A204.1 (cell line): ENCODE measurements at regions not wholly inside any gene's neighbourhood (a gene's known extent, or its start where the extent isn't known, plus 50 kb on each side); places are given as distances from the start of the nearest gene placed in this dataset.
"Not testable (repeated sequence)": the region's sequence is repeated elsewhere in the genome, so short reads cannot be mapped to it uniquely, and the experiment has no call there.

ENCODE experiments used
- FAIRE-seq: peaks from 2 replicates; lab custom pipeline; 2012; peaks lifted over from hg19 to GRCh38; lab: Jason Lieb, UNC

DNA sequence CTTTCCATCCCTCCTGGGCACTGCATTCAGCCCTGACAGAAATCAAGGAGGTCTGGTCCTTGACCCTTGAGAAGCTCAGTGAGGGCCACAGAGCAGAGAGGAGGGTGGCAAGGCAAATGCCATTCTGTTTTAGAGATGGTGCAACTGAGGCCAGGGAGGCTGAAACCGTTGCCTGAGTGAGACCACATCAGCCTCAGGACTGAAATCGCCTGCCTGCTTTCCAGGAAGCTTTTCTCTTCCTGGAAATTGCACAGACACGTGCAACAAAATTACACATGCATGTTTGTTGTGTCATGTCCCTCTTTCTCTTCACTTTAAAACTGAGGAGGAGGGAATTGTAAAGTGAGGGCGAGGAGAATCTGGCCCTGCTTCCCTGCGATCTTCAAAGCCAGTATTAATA is 113.7 kb upstream of the PDE10A start:
- no peak for FAIRE-seq

- no peak for FAIRE-seq
Observed at GRCh38 chr6:165775721-165776120, 112.7 kb upstream of the PDE10A start.

DNA sequence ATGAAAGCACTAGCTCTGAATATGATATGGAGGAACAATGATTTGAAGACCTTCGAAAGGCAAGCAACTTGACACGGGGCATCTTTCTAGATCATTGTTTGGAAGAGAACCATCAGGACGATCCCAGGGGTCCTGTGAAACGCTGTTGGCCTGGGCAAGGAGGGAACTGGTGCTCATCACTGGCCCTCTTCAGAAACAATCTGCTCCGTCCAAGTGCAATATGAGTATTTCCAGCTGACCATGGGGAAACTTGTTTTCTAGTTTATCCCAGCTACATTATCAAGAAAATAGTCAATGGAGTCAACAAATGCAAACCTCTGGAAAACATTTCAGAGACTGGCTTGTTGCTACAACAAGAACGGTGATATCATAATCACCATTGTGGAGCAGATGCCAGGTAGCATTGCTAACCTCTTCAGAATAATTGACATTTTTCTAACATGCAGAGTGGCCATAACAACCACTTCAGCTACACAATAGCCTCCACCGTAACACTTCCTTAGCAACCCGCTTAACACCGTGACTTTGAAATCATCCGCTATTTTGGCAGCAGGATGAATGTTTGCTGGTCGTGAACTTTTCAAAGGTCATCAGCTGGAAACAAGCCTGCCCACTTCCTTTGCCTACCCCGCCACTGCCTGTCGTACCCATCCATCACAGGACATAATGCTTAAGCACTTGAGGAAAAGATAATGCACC is 112.0 kb upstream of the PDE10A start:
- no peak for FAIRE-seq

- FAIRE-seq, result no peak
Observed at GRCh38 chr6:165770397-165771082, 107.5 kb upstream of the PDE10A start.

DNA sequence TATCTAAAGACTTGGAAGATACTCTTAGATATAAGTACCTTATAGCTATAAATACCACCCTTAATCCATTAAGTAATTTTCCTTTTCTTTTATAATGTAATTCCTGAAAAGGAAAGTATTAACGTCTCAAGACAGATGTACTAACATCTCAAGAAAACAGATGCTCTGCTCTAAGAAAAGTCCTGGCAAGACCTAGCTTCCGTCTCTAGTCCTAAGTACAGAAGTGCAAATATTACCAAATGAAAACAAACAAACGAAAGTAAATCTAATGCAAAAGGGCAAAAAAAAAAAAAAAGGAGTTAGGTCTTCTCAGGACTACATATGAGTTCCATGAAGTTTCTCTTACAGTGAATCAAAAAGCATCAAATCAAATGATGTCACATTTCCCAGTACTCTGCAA is 106.8 kb upstream of the PDE10A start:
- FAIRE-seq, result no peak

- no peak for FAIRE-seq
Observed at GRCh38 chr6:165769401-165769800, 106.4 kb upstream of the PDE10A start.

GRCh38 chr6:165768961-165769360 is 105.9 kb upstream of the PDE10A start:
- FAIRE-seq, result no peak

GRCh38 chr6:165767228-165767627 is 104.2 kb upstream of the PDE10A start:
- no peak for FAIRE-seq

DNA sequence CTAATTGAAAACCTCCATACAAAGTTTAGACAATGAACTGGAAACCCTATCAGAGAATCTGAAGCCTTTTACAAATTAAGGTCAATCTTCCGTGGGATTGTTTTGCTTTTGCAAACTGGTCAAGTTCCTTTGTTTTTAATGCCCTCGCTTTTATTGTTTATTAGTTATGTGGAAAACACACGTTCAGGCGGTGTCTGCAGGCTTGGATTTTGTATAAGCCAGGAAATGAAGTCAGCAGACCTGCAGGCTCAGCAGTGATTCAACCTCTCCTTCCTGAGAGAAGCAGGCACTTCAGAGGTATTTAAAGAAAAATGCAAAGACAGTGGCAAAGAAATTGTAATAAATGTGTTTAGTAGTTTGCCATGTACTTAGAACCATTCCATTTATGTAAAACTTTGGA is 103.4 kb upstream of the PDE10A start:
- no peak for FAIRE-seq

GRCh38 chr6:165766026-165766425 is 103.0 kb upstream of the PDE10A start:
- FAIRE-seq, result no peak

- FAIRE-seq, result not testable (repeated sequence)
Observed at GRCh38 chr6:165765256-165765655, 102.2 kb upstream of the PDE10A start.

- no peak for FAIRE-seq
Observed at GRCh38 chr6:165762876-165763275, 99.8 kb upstream of the PDE10A start.

DNA sequence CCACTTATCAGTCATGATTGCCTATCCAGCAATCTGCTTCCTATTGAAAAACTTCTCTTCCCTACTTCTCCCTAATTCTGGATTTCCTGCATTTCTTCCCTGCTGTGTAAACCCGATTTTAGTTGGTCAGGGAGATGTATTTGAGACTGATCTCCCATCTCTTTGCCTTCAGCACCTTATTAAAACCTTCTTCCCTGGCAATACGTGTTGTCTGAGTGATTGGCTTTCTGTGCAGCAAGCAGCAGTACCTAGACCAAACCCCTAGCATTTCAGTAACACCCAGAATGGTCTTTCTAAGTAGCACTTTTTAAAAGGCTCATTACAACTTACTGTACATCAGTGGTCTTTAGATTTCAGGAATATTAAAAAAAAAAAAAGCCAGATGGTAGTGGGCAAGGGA is 99.1 kb upstream of the PDE10A start:
- FAIRE-seq, result no peak

DNA sequence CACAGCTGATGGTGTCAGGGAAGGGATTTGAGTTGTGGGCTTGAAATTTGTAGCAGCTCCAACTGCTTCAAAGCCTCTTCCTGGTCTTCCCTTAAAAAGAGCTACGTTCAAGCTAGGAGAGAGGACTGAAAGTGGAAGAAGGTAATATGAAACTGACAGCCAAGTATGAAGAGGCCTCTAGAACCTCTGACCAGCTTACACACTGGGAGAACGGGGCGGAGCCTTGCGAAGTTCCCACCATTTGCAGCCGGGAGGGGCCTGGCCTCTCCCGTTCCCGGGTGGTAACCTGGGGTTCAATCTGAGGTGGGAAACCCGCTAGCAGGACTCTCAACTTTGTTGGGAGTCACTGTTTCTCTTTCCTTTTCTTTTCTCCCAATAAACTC is 97.8 kb upstream of the PDE10A start:
- FAIRE-seq, result no peak

- no peak for FAIRE-seq
Observed at GRCh38 chr6:165760126-165760802, 97.2 kb upstream of the PDE10A start.

DNA sequence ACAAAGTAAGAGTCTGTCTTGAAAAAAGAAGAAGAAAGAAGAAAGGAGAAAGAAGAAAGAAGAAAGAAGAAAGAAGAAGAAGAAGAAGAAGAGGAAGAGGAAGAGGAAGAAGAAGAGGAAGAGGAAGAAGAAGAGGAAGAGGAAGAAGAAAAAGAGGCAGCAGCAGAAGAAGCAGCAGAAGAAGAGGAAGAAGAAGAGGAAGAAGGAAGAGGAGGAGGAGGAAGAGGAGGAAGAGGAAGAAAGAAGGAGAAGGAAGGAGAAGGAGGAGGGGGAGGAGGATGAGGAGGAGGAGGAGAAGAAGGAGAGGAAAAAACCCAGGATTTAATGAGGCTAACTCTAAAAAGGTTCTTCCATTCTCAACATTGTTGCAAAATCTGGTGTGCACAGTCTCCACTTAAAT is 95.4 kb upstream of the PDE10A start:
- FAIRE-seq, result no peak

- no peak for FAIRE-seq
Observed at GRCh38 chr6:165755583-165755982, 92.5 kb upstream of the PDE10A start.

DNA sequence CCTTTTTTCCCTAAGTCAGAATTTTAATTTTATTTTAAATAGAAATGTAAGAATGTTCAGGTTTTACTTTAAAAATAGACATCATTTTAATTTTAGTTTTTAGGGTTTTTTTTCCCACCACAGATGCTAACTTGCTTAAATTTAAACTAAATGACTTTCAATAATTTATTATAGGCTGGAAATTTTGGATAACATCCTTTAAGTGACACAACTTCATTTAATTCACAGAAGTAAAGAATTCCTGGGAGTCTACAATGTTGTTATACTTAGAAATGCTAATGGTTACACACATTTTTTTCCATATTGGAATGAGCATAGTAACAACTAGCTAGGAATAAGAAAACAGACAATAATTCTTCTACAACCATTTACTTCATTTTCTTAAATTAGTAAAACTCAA is 90.5 kb upstream of the PDE10A start:
- FAIRE-seq, result no peak

DNA sequence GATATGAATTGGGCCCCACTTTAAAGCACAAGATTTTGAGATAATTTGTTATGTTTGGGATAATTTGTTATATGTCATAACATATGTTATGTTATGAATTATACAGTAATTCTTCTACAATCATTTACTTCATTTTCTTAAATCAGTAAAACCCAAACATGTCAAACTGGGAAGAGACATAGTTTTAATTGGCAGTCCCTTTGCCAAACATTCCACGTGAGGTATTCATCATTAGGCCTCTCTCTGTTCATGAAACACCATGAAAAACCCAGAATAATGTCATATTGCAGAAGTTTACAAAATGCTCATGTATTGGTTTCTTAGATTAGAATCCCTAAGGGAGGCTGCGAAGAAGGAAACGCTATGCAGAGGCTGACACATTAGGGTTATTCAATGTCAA is 89.4 kb upstream of the PDE10A start:
- no peak for FAIRE-seq

- FAIRE-seq, result no peak
Observed at GRCh38 chr6:165751486-165751885, 88.4 kb upstream of the PDE10A start.

DNA sequence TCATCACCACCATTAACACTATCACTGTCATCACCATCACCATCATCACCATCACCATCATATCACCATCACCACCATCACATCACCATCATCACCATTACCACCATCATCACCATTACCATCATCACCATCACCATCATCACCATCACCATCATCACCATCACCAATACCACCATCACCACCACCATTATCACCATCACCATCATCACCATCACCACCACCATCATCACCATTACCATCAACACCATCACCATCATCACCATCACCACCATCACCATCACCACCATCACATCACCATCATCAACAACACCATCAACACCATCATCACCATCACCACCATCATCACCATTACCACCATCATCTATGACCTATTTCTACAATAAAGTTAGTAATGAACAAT is 86.1 kb upstream of the PDE10A start:
- FAIRE-seq, result no peak

DNA sequence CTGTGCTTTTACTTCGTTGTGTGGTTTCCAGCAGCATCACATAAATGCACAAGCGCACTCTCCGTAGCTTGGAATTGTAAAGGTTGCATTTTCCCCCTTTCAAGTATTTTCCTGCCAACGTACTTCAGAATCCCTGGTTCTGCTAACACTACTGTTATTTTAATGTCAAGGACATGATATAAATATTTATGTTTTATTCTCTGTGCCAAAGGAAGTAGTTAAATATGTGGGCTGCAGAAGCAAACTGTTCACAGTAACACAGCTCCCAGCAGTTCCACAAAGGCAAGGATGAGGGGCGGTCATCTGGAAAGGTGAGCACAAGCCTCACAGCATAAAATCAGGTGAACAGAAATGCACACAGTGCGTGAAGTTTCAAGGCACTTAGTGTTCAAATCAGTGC is 85.3 kb upstream of the PDE10A start:
- FAIRE-seq, result no peak

DNA sequence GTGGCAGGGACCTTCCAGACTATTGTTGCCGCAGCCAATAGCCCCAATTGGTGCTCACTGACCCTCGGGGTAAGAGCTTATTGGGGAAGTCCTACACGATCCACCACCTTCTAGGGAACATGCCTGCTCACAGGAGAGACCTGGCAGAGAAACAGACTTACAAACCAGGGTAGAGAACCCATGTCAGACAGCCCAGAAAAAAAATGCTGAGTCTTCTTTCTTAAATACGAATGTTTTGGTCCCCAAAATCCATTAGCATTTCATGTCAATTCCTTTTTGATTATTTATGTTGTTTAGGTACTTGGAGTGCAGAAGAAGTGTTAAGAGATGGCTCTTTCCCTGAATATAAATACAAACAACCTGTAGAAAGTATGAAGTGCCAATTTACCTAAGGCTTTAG is 84.9 kb upstream of the PDE10A start:
- no peak for FAIRE-seq

DNA sequence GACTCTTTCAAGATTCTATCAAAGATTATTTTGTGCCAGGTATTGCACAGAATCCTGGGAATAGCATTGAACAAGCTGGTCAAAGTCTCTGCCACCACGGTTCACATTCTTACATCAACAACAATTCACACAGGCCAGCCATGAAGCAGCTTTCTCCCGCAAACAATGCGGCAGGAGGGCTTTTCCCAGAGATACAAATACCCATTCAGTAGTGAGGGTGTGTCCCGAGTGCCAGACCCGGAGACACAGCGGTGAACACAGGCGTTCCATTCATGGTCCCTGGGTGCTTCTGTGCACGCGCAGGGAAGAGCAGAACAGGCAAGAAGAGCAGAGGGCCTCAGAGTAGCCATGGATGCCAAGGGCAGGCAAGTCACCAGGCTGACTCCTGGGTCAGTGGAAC is 83.3 kb upstream of the PDE10A start:
- no peak for FAIRE-seq
